HCT116 (cell line): ENCODE measurements at regions not wholly inside any gene's neighbourhood (a gene's known extent, or its start where the extent isn't known, plus 50 kb on each side); places are given as distances from the start of the nearest gene placed in this dataset.

Experiments used
- ATAC-seq: fragments of 200-7000 bp; cut with Tn5 transposase; 2 replicates; pipeline ENCODE4 v1.9.1; 2020; ENCODE audit warnings: mild to moderate bottlenecking, moderate library complexity
- BruUV-seq: library from RNA; stranded (reverse); fragments of 400-500 nt; replicated peaks from 2 replicates; lab custom pipeline; 2021; lab: Mats Ljungman, UMichigan
- CTCF ChIA-PET: fragments of 300-600 bp; sonication (Branson Sonifier 250); formaldehyde crosslinking; loops from one replicate; lab custom pipeline; 2021; ENCODE audit warnings: antibody characterized with exemption; lab: Charles Lee
- POLR2A ChIA-PET: fragments of 300-600, 350-600 bp; sonication (Branson Sonifier 250); formaldehyde crosslinking; loops from one replicate; lab custom pipeline; 2021; ENCODE audit warnings: antibody characterized with exemption; lab: Charles Lee
- RAD21 ChIA-PET, 2 experiments: fragments of 300-600 bp; sonication (Branson Sonifier 250); formaldehyde crosslinking; loops; one replicate each; lab custom pipeline; 2023; ENCODE audit warnings: low total read pairs in 2 of 2; ENCODE audit not compliant: uncharacterized antibody in 2 of 2, unreplicated experiment in 2 of 2, low non-redundant PET in 1 of 2; lab: Charles Lee
- DNase-seq: peaks from one replicate; pipeline ENCODE4 v3.0.0-alpha.2; 2010; ENCODE audit warnings: low read depth, low spot score
- H2AFZ ChIP-seq: fragments of 200-600 bp; shearing (Covaris generic), sonication (generic); 2 replicates; pipeline ENCODE4 v1.6.1; 2017; ENCODE audit warnings: low read depth, mixed run types, mixed read lengths, antibody characterized with exemption, low read length; ENCODE audit not compliant: poor library complexity, severe bottlenecking
- H3K27ac ChIP-seq: 2 replicates; pipeline ENCODE4 v1.5.1; 2012; ENCODE audit warnings: low read depth, low read length
- H3K27me3 ChIP-seq: fragments of 200-600 bp; sonication (generic); 2 replicates; pipeline ENCODE4 v1.6.1; 2016; ENCODE audit warnings: mixed run types, low read length, mixed read lengths; ENCODE audit not compliant: insufficient read depth
- H3K36me3 ChIP-seq, 2 experiments: fragments of 200-500 bp in 1 of 2; fragments of 200-600 bp in 1 of 2; sonication (Bioruptor generic) in 1 of 2; sonication (generic) in 1 of 2; 2 replicates each; pipeline versions ENCODE4 v1.5.1 to v1.6.1; 2014 to 2016; ENCODE audit warnings: low read length in 2 of 2, inconsistent platforms in 1 of 2, mixed read lengths in 1 of 2, mixed run types in 1 of 2; ENCODE audit not compliant: insufficient read depth in 2 of 2, control insufficient read depth in 1 of 2
- H3K4me1 ChIP-seq, 2 experiments: fragments of 200-600 bp in 1 of 2; sonication (generic) in 1 of 2; 2 replicates each; pipeline versions ENCODE4 v1.5.1 to v1.6.1; 2012 to 2017; ENCODE audit warnings: low read length in 2 of 2, inconsistent platforms in 1 of 2, mild to moderate bottlenecking in 1 of 2, mixed read lengths in 1 of 2, mixed run types in 1 of 2, moderate library complexity in 1 of 2; ENCODE audit not compliant: insufficient read depth in 2 of 2, control insufficient read depth in 1 of 2
- H3K4me2 ChIP-seq: fragments of 200-600 bp; sonication (generic); 2 replicates; pipeline ENCODE4 v1.6.1; 2017; ENCODE audit warnings: mixed run types, low read length, mixed read lengths
- H3K4me3 ChIP-seq, 2 experiments: fragments of 200-600 bp in 1 of 2; sonication (generic) in 1 of 2; replicated peaks in 1 of 2; 2 replicates each; pipeline ENCODE4 v1.5.1; 2011 to 2016; ENCODE audit warnings: low read length in 2 of 2, control low read depth in 1 of 2, low read depth in 1 of 2, mild to moderate bottlenecking in 1 of 2, mixed read lengths in 1 of 2, mixed run types in 1 of 2
- H3K79me2 ChIP-seq: fragments of 200-600 bp; sonication (generic); 2 replicates; pipeline ENCODE4 v1.6.1; 2017; ENCODE audit warnings: mild to moderate bottlenecking, mixed run types, low read length, moderate library complexity, mixed read lengths; ENCODE audit not compliant: insufficient read depth
- H3K9ac ChIP-seq: fragments of 200-600 bp; sonication (generic); 2 replicates; pipeline ENCODE4 v1.6.1; 2016; ENCODE audit warnings: low read length, mixed read lengths
- H3K9me2 ChIP-seq: fragments of 200-600 bp; sonication (generic), shearing (Covaris generic); 2 replicates; pipeline ENCODE4 v1.6.1; 2017; ENCODE audit warnings: mixed run types, mild to moderate bottlenecking, moderate library complexity; ENCODE audit not compliant: insufficient read depth
- H3K9me3 ChIP-seq, 2 experiments: fragments of 200-500 bp in 1 of 2; fragments of 200-600 bp in 1 of 2; sonication (Bioruptor generic) in 1 of 2; sonication (generic) in 1 of 2; 2 replicates each; pipeline ENCODE4 v1.6.1; 2014 to 2017; ENCODE audit warnings: low read length in 2 of 2, mixed read lengths in 2 of 2, inconsistent platforms in 1 of 2, low read depth in 1 of 2, mild to moderate bottlenecking in 1 of 2, mixed run types in 1 of 2, moderate library complexity in 1 of 2; ENCODE audit not compliant: control insufficient read depth in 1 of 2, insufficient read depth in 1 of 2
- H4K20me1 ChIP-seq: fragments of 200-600 bp; sonication (generic), shearing (Covaris generic); 2 replicates; pipeline ENCODE4 v1.6.1; 2017; ENCODE audit warnings: mixed run types, mild to moderate bottlenecking, moderate library complexity; ENCODE audit not compliant: insufficient read depth
- ATF3 ChIP-seq: IDR thresholded peaks from 2 replicates; pipeline ENCODE4 v1.6.1; 2012
- CBX3 ChIP-seq: IDR thresholded peaks from 2 replicates; pipeline ENCODE4 v1.6.1; 2012; ENCODE audit warnings: low read depth
- CTCF ChIP-seq, 3 experiments: fragments of 200-600 bp in 1 of 3; sonication (generic) in 1 of 3; IDR thresholded peaks in 2 of 3; conservative IDR thresholded peaks in 1 of 3; 2 replicates each; pipeline ENCODE4 v1.5.1; 2012 to 2017; ENCODE audit warnings: low read depth in 2 of 3, low read length in 2 of 3, antibody characterized with exemption in 1 of 3, borderline replicate concordance in 1 of 3, control low read depth in 1 of 3, mild to moderate bottlenecking in 1 of 3, mixed read lengths in 1 of 3, mixed run types in 1 of 3, moderate library complexity in 1 of 3; ENCODE audit not compliant: insufficient read depth in 1 of 3
- EGR1 ChIP-seq: IDR thresholded peaks from 2 replicates; pipeline ENCODE4 v1.6.1; 2012; ENCODE audit warnings: low read depth
- ELF1 ChIP-seq: IDR thresholded peaks from 2 replicates; pipeline ENCODE4 v1.6.1; 2012; ENCODE audit warnings: low read depth, borderline replicate concordance
- EZH2 ChIP-seq: fragments of 200-600 bp; sonication (generic); IDR thresholded peaks from 2 replicates; pipeline ENCODE4 v1.6.1; 2017; ENCODE audit warnings: antibody characterized with exemption, mixed run types
- EZH2phosphoT487 ChIP-seq: fragments of 200-600 bp; IDR thresholded peaks from 2 replicates; pipeline ENCODE4 v1.6.1; 2018; ENCODE audit warnings: antibody characterized with exemption, borderline replicate concordance
- FOSL1 ChIP-seq: IDR thresholded peaks from 2 replicates; pipeline ENCODE4 v1.6.1; 2012; ENCODE audit warnings: low read depth
- POLR2A ChIP-seq: IDR thresholded peaks from 2 replicates; pipeline ENCODE4 v1.7.0; 2011; ENCODE audit warnings: borderline replicate concordance; ENCODE audit not compliant: insufficient read depth, insufficient read length; ENCODE audit errors: extremely low read depth
- POLR2AphosphoS5 ChIP-seq: IDR thresholded peaks from 2 replicates; pipeline ENCODE4 v1.6.1; 2011; ENCODE audit warnings: mild to moderate bottlenecking, low read depth, low read length, moderate library complexity
- RAD21 ChIP-seq: IDR thresholded peaks from 2 replicates; pipeline ENCODE4 v1.6.1; 2012; ENCODE audit warnings: low read depth, mild to moderate bottlenecking
- REST ChIP-seq: IDR thresholded peaks from 2 replicates; pipeline ENCODE4 v1.6.1; 2012; ENCODE audit warnings: low read depth
- SIN3A ChIP-seq: IDR thresholded peaks from 2 replicates; pipeline ENCODE4 v1.6.1; 2012; ENCODE audit warnings: low read depth
- SRF ChIP-seq: IDR thresholded peaks from 2 replicates; pipeline ENCODE4 v1.6.1; 2012; ENCODE audit warnings: low read depth
- TCF7L2 ChIP-seq: IDR thresholded peaks from 2 replicates; pipeline ENCODE4 v1.7.0; 2011; ENCODE audit warnings: borderline replicate concordance, inconsistent platforms; ENCODE audit not compliant: insufficient read depth, insufficient read length; ENCODE audit errors: extremely low read depth
- YY1 ChIP-seq: IDR thresholded peaks from 2 replicates; pipeline ENCODE4 v1.6.1; 2011; ENCODE audit warnings: low read length, low read depth, moderate library complexity, mild to moderate bottlenecking; ENCODE audit not compliant: insufficient replicate concordance; ENCODE audit errors: extremely low read depth
- ZBTB33 ChIP-seq: IDR thresholded peaks from 2 replicates; pipeline ENCODE4 v1.6.1; 2011; ENCODE audit warnings: mild to moderate bottlenecking, low read length, moderate library complexity; ENCODE audit not compliant: insufficient replicate concordance; ENCODE audit errors: extremely low read depth
- ZNF274 ChIP-seq: fragments of 200-500 bp; sonication (Bioruptor generic); IDR thresholded peaks from 2 replicates; pipeline ENCODE4 v1.6.1; 2014; ENCODE audit warnings: mild to moderate bottlenecking, low read depth, low read length, inconsistent platforms
- intact Hi-C: fragments of 100-400 bp; cut with micrococcal nuclease; formaldehyde crosslinking; loops from 2 replicates; pipeline ENCODE4 v1.10.0; 2022

GRCh38 chr5:25694801-25695200 is 1050.0 kb upstream of the CDH10 start:
- Histone ChIP-seq H3K4me1 (no peaks in the 10 kb centered on the region), H3K9ac (no peak overlapping the region), H2AFZ (no peak overlapping the region), H3K9me3 (peaks cover 19 to 23% of the 10 kb centered on the region in 2 experiments; a peak in 3 of 4 replicates), H4K20me1 (no peaks in the 10 kb centered on the region), H3K9me2 (no peaks in the 10 kb centered on the region), H3K4me2 (no peak overlapping the region), H3K79me2 (no peaks in the 10 kb centered on the region), H3K4me3 (no peak overlapping the region), H3K27me3 (no peaks in the 10 kb centered on the region), H3K27ac (no peak overlapping the region), H3K36me3 (no peaks in the 10 kb centered on the region)
- DNase-seq (no peak), ATAC-seq (no peak)
- RAD21 ChIA-PET: no interaction called here
- TF ChIP-seq SRF (no peak), RAD21 (no peak), EZH2 (no peak), CTCF (IDR thresholded peaks at IDR 0.05 in 2 of 3, conservative IDR thresholded peaks at IDR 0.05 in 1 of 3; ENCODE audit: borderline replicate concordance in 1 of 3, insufficient read depth in 1 of 3, low read depth in 2 of 3, low read length in 2 of 3) (no peak), ZNF274 (no peak), YY1 (no peak), POLR2AphosphoS5 (no peak), SIN3A (no peak), EGR1 (no peak), POLR2A (no peak), ELF1 (no peak), TCF7L2 (no peak), FOSL1 (no peak), REST (no peak), ATF3 (no peak), ZBTB33 (no peak), EZH2phosphoT487 (no peak), CBX3 (no peak)
- intact Hi-C loops: no loop called here
- CTCF ChIA-PET: no interaction called here
- no TSS peak for BruUV-seq
- POLR2A ChIA-PET: no interaction called here
